ENCODE measurements at regions not wholly inside any gene's neighbourhood (a gene's known extent, or its start where the extent isn't known, plus 50 kb on each side); places are given as distances from the start of the nearest gene placed in this dataset.

DNA sequence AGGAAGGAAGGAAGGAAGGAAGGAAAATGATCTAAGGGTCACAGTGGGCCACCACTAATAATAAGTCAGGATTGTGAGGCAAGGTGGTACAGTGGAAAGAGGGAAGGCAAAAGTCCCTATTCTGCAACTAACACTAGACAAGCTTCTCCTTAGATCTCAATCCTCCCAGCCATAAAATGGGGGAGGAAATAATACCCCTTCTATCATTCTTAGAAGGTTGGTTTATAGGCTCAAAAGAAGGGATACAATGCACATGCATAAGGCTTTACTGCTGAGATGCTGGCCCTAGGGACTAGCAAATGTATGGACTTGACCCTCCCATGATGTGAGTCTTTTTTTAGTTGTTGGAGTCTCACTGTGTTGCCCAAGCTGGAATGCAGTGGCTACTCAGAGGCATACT lies 167.7 kb upstream of the ZNF507 start:
- no peak overlapping the region for H3K4me3 ChIP-seq (ENCODE audit: low read depth, low read length)
- POLR2A ChIA-PET, result no interaction called here
- CTCF ChIA-PET, result no interaction called here
- no peak for DNase-seq (ENCODE audit: low read depth)
- TF ChIP-seq, protein P1, sequence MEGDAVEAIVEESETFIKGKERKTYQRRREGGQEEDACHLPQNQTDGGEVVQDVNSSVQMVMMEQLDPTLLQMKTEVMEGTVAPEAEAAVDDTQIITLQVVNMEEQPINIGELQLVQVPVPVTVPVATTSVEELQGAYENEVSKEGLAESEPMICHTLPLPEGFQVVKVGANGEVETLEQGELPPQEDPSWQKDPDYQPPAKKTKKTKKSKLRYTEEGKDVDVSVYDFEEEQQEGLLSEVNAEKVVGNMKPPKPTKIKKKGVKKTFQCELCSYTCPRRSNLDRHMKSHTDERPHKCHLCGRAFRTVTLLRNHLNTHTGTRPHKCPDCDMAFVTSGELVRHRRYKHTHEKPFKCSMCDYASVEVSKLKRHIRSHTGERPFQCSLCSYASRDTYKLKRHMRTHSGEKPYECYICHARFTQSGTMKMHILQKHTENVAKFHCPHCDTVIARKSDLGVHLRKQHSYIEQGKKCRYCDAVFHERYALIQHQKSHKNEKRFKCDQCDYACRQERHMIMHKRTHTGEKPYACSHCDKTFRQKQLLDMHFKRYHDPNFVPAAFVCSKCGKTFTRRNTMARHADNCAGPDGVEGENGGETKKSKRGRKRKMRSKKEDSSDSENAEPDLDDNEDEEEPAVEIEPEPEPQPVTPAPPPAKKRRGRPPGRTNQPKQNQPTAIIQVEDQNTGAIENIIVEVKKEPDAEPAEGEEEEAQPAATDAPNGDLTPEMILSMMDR (IDR thresholded peaks at IDR 0.05; ENCODE audit: insufficient read depth, low read depth, low read length), result no peak
- H3K36me3 ChIP-seq (ENCODE audit: control insufficient read depth, insufficient read depth, low read length), result no peaks in the 10 kb centered on the region
- H3K27me3 ChIP-seq (ENCODE audit: control insufficient read depth, insufficient read depth, low read length), result no peaks in the 10 kb centered on the region

DNA sequence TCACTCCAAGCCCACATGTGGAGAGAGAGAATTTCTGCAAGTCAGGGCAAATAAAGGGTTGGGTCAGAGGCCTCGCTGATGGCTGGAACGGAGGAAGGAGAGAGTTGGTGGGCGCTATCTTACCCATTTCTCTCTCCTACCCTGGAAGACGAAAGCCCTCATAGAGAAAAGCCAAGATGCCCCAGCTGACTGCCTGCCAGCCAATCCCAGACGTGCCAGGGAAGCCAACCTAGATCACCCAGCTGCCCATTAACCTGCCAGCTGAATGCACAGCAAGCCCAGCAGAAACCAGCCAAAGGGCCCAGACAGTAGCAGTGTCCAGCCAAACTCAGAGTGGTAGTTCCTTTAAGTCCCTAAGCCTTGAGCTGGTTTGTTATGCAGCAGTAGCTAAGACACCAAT lies 167.0 kb upstream of the ZNF507 start:
- DNase-seq (ENCODE audit: low read depth), result no peak
- TF ChIP-seq, protein P1 (IDR thresholded peaks at IDR 0.05; ENCODE audit: insufficient read depth, low read depth, low read length), result no peak
- Histone ChIP-seq H3K4me3 (ENCODE audit: low read depth, low read length) (no peak overlapping the region), H3K36me3 (ENCODE audit: control insufficient read depth, insufficient read depth, low read length) (no peaks in the 10 kb centered on the region), H3K27me3 (ENCODE audit: control insufficient read depth, insufficient read depth, low read length) (no peaks in the 10 kb centered on the region)
- ChIA-PET CTCF (interaction anchor here (1.1 kb wide), 1 partner anchor 46 kb away, joined by 3 read pairs; no protein-coding TSS in a partner anchor), POLR2A (no interaction called here)

- TF ChIP-seq, protein P1 (IDR thresholded peaks at IDR 0.05; ENCODE audit: insufficient read depth, low read depth, low read length), result no peak
- ChIA-PET POLR2A (no interaction called here), CTCF (interaction anchor here (1.1 kb wide), 1 partner anchor 46 kb away, joined by 3 read pairs; no protein-coding TSS in a partner anchor)
- DNase-seq (ENCODE audit: low read depth), result no peak
- H3K36me3 ChIP-seq (ENCODE audit: control insufficient read depth, insufficient read depth, low read length), result no peaks in the 10 kb centered on the region
- H3K4me3 ChIP-seq (ENCODE audit: low read depth, low read length), result no peak overlapping the region
- no peaks in the 10 kb centered on the region for H3K27me3 ChIP-seq (ENCODE audit: control insufficient read depth, insufficient read depth, low read length)
Measured at GRCh38 chr19:32178956-32179355, 166.5 kb upstream of the ZNF507 start.

DNA sequence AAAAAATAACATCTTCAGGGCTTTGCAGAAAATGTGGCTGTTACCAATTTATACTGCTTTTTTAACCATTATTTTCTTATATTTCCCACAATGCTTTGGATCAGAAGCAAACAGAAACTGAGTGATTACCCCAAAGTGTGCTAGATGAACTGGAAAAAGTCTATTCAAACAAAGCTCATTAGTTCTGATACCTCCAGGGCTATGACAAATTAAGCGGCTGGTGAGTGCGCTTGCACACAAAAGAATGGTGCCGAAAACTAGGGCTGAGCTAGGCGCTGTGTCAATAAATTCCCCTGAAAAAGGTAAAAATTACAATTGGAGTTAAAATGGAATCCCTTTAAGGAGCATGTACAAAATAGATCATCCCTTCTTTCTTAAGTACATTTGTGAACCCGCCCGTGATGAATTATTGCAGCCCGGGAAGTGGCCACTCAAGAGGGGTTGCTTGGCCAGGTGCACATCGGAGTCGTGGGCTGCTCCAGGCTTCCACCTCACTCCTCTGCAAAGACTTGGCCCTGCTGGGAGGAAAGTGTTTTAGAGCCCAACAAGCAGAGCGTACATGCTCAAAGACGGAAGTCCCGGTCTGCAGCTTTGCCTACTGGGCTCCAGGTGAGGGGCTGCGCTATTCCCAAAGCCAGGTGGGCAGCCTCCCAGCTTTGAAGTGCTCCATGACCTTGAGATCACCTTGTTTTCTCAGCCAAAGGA lies 164.0 kb upstream of the ZNF507 start:
- TF ChIP-seq, protein P1 (IDR thresholded peaks at IDR 0.05; ENCODE audit: insufficient read depth, low read depth, low read length), result no peak
- H3K36me3 ChIP-seq (ENCODE audit: control insufficient read depth, insufficient read depth, low read length), result no peaks in the 10 kb centered on the region
- H3K27me3 ChIP-seq (ENCODE audit: control insufficient read depth, insufficient read depth, low read length), result no peaks in the 10 kb centered on the region
- CTCF ChIA-PET, result no interaction called here
- H3K4me3 ChIP-seq (ENCODE audit: low read depth, low read length), result no peak overlapping the region
- POLR2A ChIA-PET, result no interaction called here
- DNase-seq (ENCODE audit: low read depth), result no peak

DNA sequence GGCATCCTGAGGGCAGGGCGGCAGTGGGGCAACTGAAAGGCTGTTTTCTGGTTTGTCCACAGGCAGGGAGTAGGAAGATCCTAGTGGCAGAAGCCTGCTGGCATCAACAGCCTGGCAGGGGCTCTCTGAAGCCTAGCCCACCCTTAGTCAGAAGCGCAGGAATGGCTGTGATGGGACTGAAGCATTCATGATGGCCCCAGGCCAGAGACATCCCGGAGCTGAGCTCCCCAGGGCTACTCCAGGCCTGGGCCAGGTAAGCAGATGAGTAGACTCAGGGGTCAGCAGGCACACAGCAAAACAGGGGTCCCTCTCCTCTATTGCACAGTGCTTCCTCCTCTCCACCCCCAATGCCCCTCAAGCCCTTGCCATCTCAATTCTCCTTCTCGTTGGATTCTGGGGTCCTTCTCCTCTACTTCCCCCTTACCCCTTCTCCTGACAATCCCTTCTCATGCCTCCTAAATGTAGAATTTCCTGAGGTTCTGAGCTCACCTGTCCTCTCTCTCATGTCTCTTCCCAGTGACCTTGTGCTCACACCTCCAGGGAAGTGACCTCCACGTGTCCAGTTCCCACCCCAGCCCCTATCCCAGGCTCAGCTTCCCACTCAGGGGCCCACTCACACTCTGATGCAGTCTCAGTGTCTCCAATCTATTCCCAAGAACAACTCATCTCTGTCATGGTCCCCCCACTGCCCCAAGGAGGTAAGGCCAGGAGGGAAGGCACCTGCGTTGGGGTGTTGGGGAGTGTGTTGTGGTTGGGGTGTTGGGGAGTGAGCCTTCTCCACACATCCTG lies 158.7 kb upstream of the ZNF507 start:
- ChIA-PET CTCF (no interaction called here), POLR2A (no interaction called here)
- TF ChIP-seq, protein P1 (IDR thresholded peaks at IDR 0.05; ENCODE audit: insufficient read depth, low read depth, low read length), result no peak
- H3K4me3 ChIP-seq (ENCODE audit: low read depth, low read length), result no peak overlapping the region
- no peak for DNase-seq (ENCODE audit: low read depth)
- H3K36me3 ChIP-seq (ENCODE audit: control insufficient read depth, insufficient read depth, low read length), result no peaks in the 10 kb centered on the region
- H3K27me3 ChIP-seq (ENCODE audit: control insufficient read depth, insufficient read depth, low read length), result no peaks in the 10 kb centered on the region

Data from BJ (cell line).